MM.1S (cell line): ENCODE measurements at regions not wholly inside any gene's neighbourhood (a gene's known extent, or its start where the extent isn't known, plus 50 kb on each side); places are given as distances from the start of the nearest gene placed in this dataset.

Experiments
- EZH2 ChIP-seq: fragments of 300-600 bp; sonication (generic); optimal IDR thresholded peaks from 2 replicates; pipeline ENCODE3; 2017; ENCODE audit warnings: low read depth, mild to moderate bottlenecking, antibody characterized with exemption, low read length, mixed read lengths
- EZH2phosphoT487 ChIP-seq: fragments of 300-600 bp; sonication (generic); IDR thresholded peaks from 2 replicates; pipeline ENCODE4 v1.6.1; 2018; ENCODE audit warnings: antibody characterized with exemption, low read length
- TF ChIP-seq, protein P1 (sequence below): fragments of 300-600 bp; sonication (generic); IDR thresholded peaks from 2 replicates; pipeline ENCODE4 v1.5.1; 2016; ENCODE audit warnings: antibody characterized with exemption, low read length, mixed read lengths

DNA sequence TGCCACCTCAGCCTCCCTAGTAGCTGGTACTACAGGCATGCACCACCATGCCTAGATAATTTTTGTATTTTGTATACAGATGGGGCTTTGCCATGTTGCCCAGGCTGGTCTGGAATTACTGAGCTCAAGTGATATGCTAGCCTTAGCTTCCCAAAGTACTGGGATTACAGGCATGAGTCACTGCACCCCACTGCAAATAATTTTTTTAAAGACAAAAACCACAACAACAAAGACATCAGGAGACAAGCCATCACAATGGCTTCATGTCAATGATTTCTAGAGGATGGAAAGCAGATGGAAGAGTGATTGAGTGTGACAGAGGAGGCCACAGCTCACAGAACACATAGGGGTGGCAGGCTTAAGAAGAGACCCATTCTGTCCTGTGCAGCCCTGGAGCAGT lies 97.9 kb upstream of the PCSK1 start:
- TF ChIP-seq EZH2 = no peak
- TF ChIP-seq, protein P1, sequence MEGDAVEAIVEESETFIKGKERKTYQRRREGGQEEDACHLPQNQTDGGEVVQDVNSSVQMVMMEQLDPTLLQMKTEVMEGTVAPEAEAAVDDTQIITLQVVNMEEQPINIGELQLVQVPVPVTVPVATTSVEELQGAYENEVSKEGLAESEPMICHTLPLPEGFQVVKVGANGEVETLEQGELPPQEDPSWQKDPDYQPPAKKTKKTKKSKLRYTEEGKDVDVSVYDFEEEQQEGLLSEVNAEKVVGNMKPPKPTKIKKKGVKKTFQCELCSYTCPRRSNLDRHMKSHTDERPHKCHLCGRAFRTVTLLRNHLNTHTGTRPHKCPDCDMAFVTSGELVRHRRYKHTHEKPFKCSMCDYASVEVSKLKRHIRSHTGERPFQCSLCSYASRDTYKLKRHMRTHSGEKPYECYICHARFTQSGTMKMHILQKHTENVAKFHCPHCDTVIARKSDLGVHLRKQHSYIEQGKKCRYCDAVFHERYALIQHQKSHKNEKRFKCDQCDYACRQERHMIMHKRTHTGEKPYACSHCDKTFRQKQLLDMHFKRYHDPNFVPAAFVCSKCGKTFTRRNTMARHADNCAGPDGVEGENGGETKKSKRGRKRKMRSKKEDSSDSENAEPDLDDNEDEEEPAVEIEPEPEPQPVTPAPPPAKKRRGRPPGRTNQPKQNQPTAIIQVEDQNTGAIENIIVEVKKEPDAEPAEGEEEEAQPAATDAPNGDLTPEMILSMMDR = no peak
- no peak for TF ChIP-seq EZH2phosphoT487
